CD8-positive, alpha-beta memory T cell (primary cell): ENCODE measurements at regions not wholly inside any gene's neighbourhood (a gene's known extent, or its start where the extent isn't known, plus 50 kb on each side); places are given as distances from the start of the nearest gene placed in this dataset.

ENCODE experiments used
- CTCF ChIA-PET: fragments of 350-600 bp; sonication (Branson Sonifier 250); formaldehyde crosslinking; loops from one replicate; lab custom pipeline; 2021; ENCODE audit warnings: antibody characterized with exemption; lab: Charles Lee
- POLR2A ChIA-PET: fragments of 350-600 bp; sonication (Branson Sonifier 250); formaldehyde crosslinking; loops from one replicate; lab custom pipeline; 2021; ENCODE audit warnings: antibody characterized with exemption; lab: Charles Lee
- DNase-seq, 5 donors: peaks; one replicate each; pipeline versions ENCODE4 v3.0.0 to v3.0.0-alpha.2; 2020 to 2022; ENCODE audit warnings: mixed read lengths in 1 of 5
- H3K27ac ChIP-seq: one replicate; pipeline ENCODE4 v1.7.0; 2013; ENCODE audit warnings: low read depth, mild to moderate bottlenecking, low read length, moderate library complexity
- H3K27me3 ChIP-seq: 2 replicates; pipeline ENCODE4 v1.7.0; 2013; ENCODE audit warnings: low read length, mild to moderate bottlenecking; ENCODE audit not compliant: insufficient read depth, poor library complexity, severe bottlenecking
- H3K36me3 ChIP-seq: 2 replicates; pipeline ENCODE4 v1.7.0; 2013; ENCODE audit warnings: mild to moderate bottlenecking, low read length, moderate library complexity; ENCODE audit not compliant: insufficient read depth
- H3K4me1 ChIP-seq: 2 replicates; pipeline ENCODE4 v1.7.0; 2013; ENCODE audit warnings: mild to moderate bottlenecking, low read length, moderate library complexity; ENCODE audit not compliant: insufficient read depth
- H3K4me3 ChIP-seq: 2 replicates; pipeline ENCODE4 v1.7.0; 2013; ENCODE audit warnings: mild to moderate bottlenecking, low read length
- H3K9me3 ChIP-seq: 2 replicates; pipeline ENCODE4 v1.7.0; 2013; ENCODE audit warnings: mild to moderate bottlenecking, low read length
- H3K27ac Mint-ChIP-seq, 8 donors: one replicate each; pipeline ENCODE4 v1.8.0; 2020 to 2021; ENCODE audit warnings: mixed read lengths in 8 of 8, mild to moderate bottlenecking in 6 of 8, inconsistent platforms in 3 of 8, moderate library complexity in 3 of 8
- H3K27me3 Mint-ChIP-seq, 2 donors: one replicate each; pipeline ENCODE4 v1.8.0; 2020 to 2021; ENCODE audit warnings: mixed read lengths in 2 of 2, mild to moderate bottlenecking in 1 of 2, moderate library complexity in 1 of 2
- H3K36me3 Mint-ChIP-seq, 3 donors: one replicate each; pipeline ENCODE4 v1.8.0; 2020 to 2021; ENCODE audit warnings: mixed read lengths in 3 of 3, inconsistent platforms in 1 of 3, mild to moderate bottlenecking in 1 of 3
- H3K4me1 Mint-ChIP-seq, 3 donors: one replicate each; pipeline ENCODE4 v1.8.0; 2020 to 2021; ENCODE audit warnings: mixed read lengths in 3 of 3, inconsistent platforms in 1 of 3, mild to moderate bottlenecking in 1 of 3
- H3K4me3 Mint-ChIP-seq, 7 donors: one replicate each; pipeline ENCODE4 v1.8.0; 2020 to 2021; ENCODE audit warnings: mixed read lengths in 7 of 7, mild to moderate bottlenecking in 6 of 7, moderate library complexity in 4 of 7, inconsistent platforms in 2 of 7
- H3K9me3 Mint-ChIP-seq, 5 donors: one replicate each; pipeline ENCODE4 v1.8.0; 2020 to 2022; ENCODE audit warnings: mixed read lengths in 5 of 5, mild to moderate bottlenecking in 3 of 5, moderate library complexity in 2 of 5, inconsistent platforms in 1 of 5

- H3K4me1 Mint-ChIP-seq, result no peaks in the 10 kb centered on the region
- no peak overlapping the region for H3K4me3 Mint-ChIP-seq
- no peak for DNase-seq
- ChIA-PET CTCF (no interaction called here), POLR2A (no interaction called here)
- no peaks in the 10 kb centered on the region for H3K9me3 ChIP-seq
- no peak overlapping the region for H3K27ac ChIP-seq
- no peak overlapping the region for H3K4me3 ChIP-seq
- H3K4me1 ChIP-seq, result no peaks in the 10 kb centered on the region
- no peaks in the 10 kb centered on the region for H3K36me3 ChIP-seq
- no peak overlapping the region for H3K27ac Mint-ChIP-seq
- no peaks in the 10 kb centered on the region for H3K27me3 ChIP-seq
- H3K9me3 Mint-ChIP-seq, result peaks cover 0 to 27% (median 2%) of the 10 kb centered on the region in 5 donors
- H3K27me3 Mint-ChIP-seq, result no peaks in the 10 kb centered on the region
- no peaks in the 10 kb centered on the region for H3K36me3 Mint-ChIP-seq
These were observed 260.0 kb upstream of the TCF4 start for GRCh38 chr18:55847960-55848359.

GRCh38 chr18:55845221-55845620 is 257.2 kb upstream of the TCF4 start:
- Histone ChIP-seq H3K4me1 (no peaks in the 10 kb centered on the region), H3K27ac (no peak overlapping the region), H3K36me3 (no peaks in the 10 kb centered on the region), H3K27me3 (no peaks in the 10 kb centered on the region), H3K4me3 (no peak overlapping the region), H3K9me3 (no peaks in the 10 kb centered on the region)
- Mint-ChIP-seq H3K4me1 (no peaks in the 10 kb centered on the region), H3K9me3 (peaks cover 0 to 29% (median 3%) of the 10 kb centered on the region in 5 donors), H3K4me3 (no peak overlapping the region), H3K27me3 (no peaks in the 10 kb centered on the region), H3K27ac (no peak overlapping the region), H3K36me3 (no peaks in the 10 kb centered on the region)
- ChIA-PET POLR2A (no interaction called here), CTCF (no interaction called here)
- DNase-seq, result no peak

GRCh38 chr18:55844382-55844781 is 256.4 kb upstream of the TCF4 start:
- Histone ChIP-seq H3K27ac (no peak overlapping the region), H3K36me3 (no peaks in the 10 kb centered on the region), H3K4me1 (no peaks in the 10 kb centered on the region), H3K27me3 (no peaks in the 10 kb centered on the region), H3K9me3 (no peaks in the 10 kb centered on the region), H3K4me3 (no peak overlapping the region)
- ChIA-PET POLR2A (no interaction called here), CTCF (no interaction called here)
- Mint-ChIP-seq H3K4me3 (no peak overlapping the region), H3K9me3 (peaks cover 0 to 29% (median 3%) of the 10 kb centered on the region in 5 donors), H3K36me3 (no peaks in the 10 kb centered on the region), H3K27ac (no peak overlapping the region), H3K4me1 (no peaks in the 10 kb centered on the region), H3K27me3 (no peaks in the 10 kb centered on the region)
- no peak for DNase-seq

GRCh38 chr18:55841314-55841713 is 253.3 kb upstream of the TCF4 start:
- Histone ChIP-seq H3K4me1 (no peaks in the 10 kb centered on the region), H3K36me3 (no peaks in the 10 kb centered on the region), H3K9me3 (no peaks in the 10 kb centered on the region), H3K4me3 (no peak overlapping the region), H3K27me3 (no peaks in the 10 kb centered on the region), H3K27ac (no peak overlapping the region)
- Mint-ChIP-seq H3K27me3 (no peaks in the 10 kb centered on the region), H3K9me3 (peaks cover 4 to 31% (median 7%) of the 10 kb centered on the region in 5 donors), H3K4me1 (no peaks in the 10 kb centered on the region), H3K27ac (no peak overlapping the region), H3K36me3 (no peaks in the 10 kb centered on the region), H3K4me3 (no peak overlapping the region)
- CTCF ChIA-PET, result no interaction called here
- no peak for DNase-seq
- POLR2A ChIA-PET, result no interaction called here

GRCh38 chr18:55840601-55841170 is 252.7 kb upstream of the TCF4 start:
- Histone ChIP-seq H3K4me3 (no peak overlapping the region), H3K27ac (no peak overlapping the region), H3K9me3 (no peaks in the 10 kb centered on the region), H3K4me1 (no peaks in the 10 kb centered on the region), H3K36me3 (no peaks in the 10 kb centered on the region), H3K27me3 (no peaks in the 10 kb centered on the region)
- peaks cover 4 to 25% (median 7%) of the 10 kb centered on the region in 5 donors for H3K9me3 Mint-ChIP-seq
- DNase-seq, result no peak
- H3K4me3 Mint-ChIP-seq, result no peak overlapping the region
- CTCF ChIA-PET, result no interaction called here
- POLR2A ChIA-PET, result no interaction called here
- H3K4me1 Mint-ChIP-seq, result no peaks in the 10 kb centered on the region
- H3K27ac Mint-ChIP-seq, result no peak overlapping the region
- H3K36me3 Mint-ChIP-seq, result no peaks in the 10 kb centered on the region
- no peaks in the 10 kb centered on the region for H3K27me3 Mint-ChIP-seq

GRCh38 chr18:55839343-55839742 is 251.4 kb upstream of the TCF4 start:
- Mint-ChIP-seq H3K4me1 (no peaks in the 10 kb centered on the region), H3K4me3 (no peak overlapping the region), H3K9me3 (peaks cover 4 to 18% (median 7%) of the 10 kb centered on the region in 5 donors), H3K27ac (no peak overlapping the region), H3K27me3 (no peaks in the 10 kb centered on the region), H3K36me3 (no peaks in the 10 kb centered on the region)
- POLR2A ChIA-PET, result no interaction called here
- CTCF ChIA-PET, result no interaction called here
- H3K4me3 ChIP-seq, result no peak overlapping the region
- no peaks in the 10 kb centered on the region for H3K9me3 ChIP-seq
- no peak for DNase-seq
- no peaks in the 10 kb centered on the region for H3K4me1 ChIP-seq
- no peaks in the 10 kb centered on the region for H3K36me3 ChIP-seq
- no peaks in the 10 kb centered on the region for H3K27me3 ChIP-seq
- no peak overlapping the region for H3K27ac ChIP-seq

- Mint-ChIP-seq H3K4me1 (no peaks in the 10 kb centered on the region), H3K4me3 (no peak overlapping the region), H3K27me3 (no peaks in the 10 kb centered on the region), H3K36me3 (no peaks in the 10 kb centered on the region), H3K9me3 (peaks cover 4 to 18% (median 7%) of the 10 kb centered on the region in 5 donors), H3K27ac (no peak overlapping the region)
- H3K4me1 ChIP-seq, result no peaks in the 10 kb centered on the region
- CTCF ChIA-PET, result no interaction called here
- POLR2A ChIA-PET, result no interaction called here
- no peaks in the 10 kb centered on the region for H3K36me3 ChIP-seq
- no peak for DNase-seq
- no peak overlapping the region for H3K4me3 ChIP-seq
- H3K27me3 ChIP-seq, result no peaks in the 10 kb centered on the region
- no peaks in the 10 kb centered on the region for H3K9me3 ChIP-seq
- no peak overlapping the region for H3K27ac ChIP-seq
These were observed 250.8 kb upstream of the TCF4 start for GRCh38 chr18:55838841-55839240.

GRCh38 chr18:55838319-55838718 is 250.3 kb upstream of the TCF4 start:
- POLR2A ChIA-PET, result no interaction called here
- Histone ChIP-seq H3K36me3 (no peaks in the 10 kb centered on the region), H3K27ac (no peak overlapping the region), H3K9me3 (no peaks in the 10 kb centered on the region), H3K27me3 (no peaks in the 10 kb centered on the region), H3K4me1 (no peaks in the 10 kb centered on the region), H3K4me3 (no peak overlapping the region)
- Mint-ChIP-seq H3K4me3 (no peak overlapping the region), H3K9me3 (peaks cover 5 to 20% (median 9%) of the 10 kb centered on the region in 5 donors), H3K4me1 (no peaks in the 10 kb centered on the region), H3K27ac (no peak overlapping the region), H3K36me3 (no peaks in the 10 kb centered on the region), H3K27me3 (no peaks in the 10 kb centered on the region)
- no peak for DNase-seq
- CTCF ChIA-PET, result no interaction called here

- Mint-ChIP-seq H3K4me3 (no peak overlapping the region), H3K36me3 (no peaks in the 10 kb centered on the region), H3K9me3 (peaks cover 4 to 24% (median 12%) of the 10 kb centered on the region in 5 donors), H3K4me1 (no peaks in the 10 kb centered on the region), H3K27me3 (no peaks in the 10 kb centered on the region), H3K27ac (no peak overlapping the region)
- no peaks in the 10 kb centered on the region for H3K27me3 ChIP-seq
- DNase-seq, result no peak
- ChIA-PET POLR2A (no interaction called here), CTCF (no interaction called here)
- H3K4me1 ChIP-seq, result no peaks in the 10 kb centered on the region
- no peaks in the 10 kb centered on the region for H3K36me3 ChIP-seq
- no peak overlapping the region for H3K4me3 ChIP-seq
- no peaks in the 10 kb centered on the region for H3K9me3 ChIP-seq
- no peak overlapping the region for H3K27ac ChIP-seq
These were observed 245.6 kb upstream of the TCF4 start for GRCh38 chr18:55833543-55833942.
